ENCODE measurements at regions not wholly inside any gene's neighbourhood (a gene's known extent, or its start where the extent isn't known, plus 50 kb on each side); places are given as distances from the start of the nearest gene placed in this dataset.

GRCh38 chr4:4788573-4788972, 70.9 kb upstream of the MSX1 start:
- no peak for TF ChIP-seq CTCF (IDR thresholded peaks at IDR 0.05 in 8 of 11, conservative IDR thresholded peaks at IDR 0.05 in 3 of 11)
- TF ChIP-seq POLR2AphosphoS5 (IDR thresholded peaks at IDR 0.05): no peak

Measured in spleen (tissue), 7 donors.